NB4 (cell line): ENCODE measurements at regions not wholly inside any gene's neighbourhood (a gene's known extent, or its start where the extent isn't known, plus 50 kb on each side); places are given as distances from the start of the nearest gene placed in this dataset.

Experiments used
- DNase-seq: peaks from one replicate; pipeline ENCODE4 v3.0.0; 2010; ENCODE audit warnings: low read depth
- H3K4me3 ChIP-seq: one replicate; pipeline ENCODE4 v1.5.1; 2011; ENCODE audit warnings: mild to moderate bottlenecking, low read depth, low read length, moderate library complexity
- MYC ChIP-seq: IDR thresholded peaks from 2 replicates; pipeline ENCODE4 v1.6.1; 2011; ENCODE audit warnings: low read depth, low read length
- POLR2A ChIP-seq: IDR thresholded peaks from 2 replicates; pipeline ENCODE4 v1.6.1; 2011; ENCODE audit warnings: mild to moderate bottlenecking; ENCODE audit not compliant: insufficient read length; ENCODE audit errors: extremely low read depth
- TF ChIP-seq, protein P1 (sequence below): IDR thresholded peaks from one replicate; pipeline ENCODE4 v1.5.1; 2012; ENCODE audit warnings: low read depth, low read length
- TF ChIP-seq, protein P2 (sequence below): IDR thresholded peaks from 2 replicates; pipeline ENCODE4 v1.6.1; 2011; ENCODE audit warnings: low read depth, low read length

DNA sequence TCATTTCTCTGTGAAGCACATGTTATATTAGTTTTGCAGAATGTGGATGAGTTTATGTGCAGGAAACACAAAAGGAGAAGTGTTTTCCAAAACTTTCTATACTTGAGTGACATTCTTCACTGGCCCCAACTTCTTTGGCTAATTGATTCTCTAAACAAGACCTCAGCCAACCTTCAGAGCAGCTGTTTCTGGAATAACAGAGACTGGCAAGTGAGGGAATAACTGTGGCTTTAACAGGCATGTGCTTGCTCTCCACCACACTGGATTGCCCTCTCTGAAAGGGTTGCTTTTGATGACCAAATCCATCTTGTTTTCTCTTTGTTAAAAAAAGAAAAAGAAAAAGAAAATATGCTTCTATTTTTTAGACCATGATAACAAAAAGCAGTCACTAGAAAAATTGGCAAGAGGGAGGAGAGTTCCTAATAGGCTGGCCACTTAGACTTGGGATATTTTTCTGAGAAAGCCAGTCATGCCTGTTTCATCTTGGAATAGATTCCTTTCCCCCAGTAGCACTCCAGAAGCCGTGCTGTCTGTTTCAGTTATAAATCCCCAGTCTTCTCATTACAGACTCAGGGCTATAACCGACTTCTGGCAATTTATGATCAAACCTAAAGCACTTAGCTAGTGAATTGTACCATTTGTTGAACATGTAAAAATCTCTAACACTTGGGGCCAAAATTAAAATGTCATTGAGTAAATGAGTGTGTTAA is 295.0 kb upstream of the NR3C2 start:
- H3K4me3 ChIP-seq = no peak overlapping the region
- no peak for TF ChIP-seq POLR2A
- TF ChIP-seq MYC = no peak
- TF ChIP-seq, protein P1, sequence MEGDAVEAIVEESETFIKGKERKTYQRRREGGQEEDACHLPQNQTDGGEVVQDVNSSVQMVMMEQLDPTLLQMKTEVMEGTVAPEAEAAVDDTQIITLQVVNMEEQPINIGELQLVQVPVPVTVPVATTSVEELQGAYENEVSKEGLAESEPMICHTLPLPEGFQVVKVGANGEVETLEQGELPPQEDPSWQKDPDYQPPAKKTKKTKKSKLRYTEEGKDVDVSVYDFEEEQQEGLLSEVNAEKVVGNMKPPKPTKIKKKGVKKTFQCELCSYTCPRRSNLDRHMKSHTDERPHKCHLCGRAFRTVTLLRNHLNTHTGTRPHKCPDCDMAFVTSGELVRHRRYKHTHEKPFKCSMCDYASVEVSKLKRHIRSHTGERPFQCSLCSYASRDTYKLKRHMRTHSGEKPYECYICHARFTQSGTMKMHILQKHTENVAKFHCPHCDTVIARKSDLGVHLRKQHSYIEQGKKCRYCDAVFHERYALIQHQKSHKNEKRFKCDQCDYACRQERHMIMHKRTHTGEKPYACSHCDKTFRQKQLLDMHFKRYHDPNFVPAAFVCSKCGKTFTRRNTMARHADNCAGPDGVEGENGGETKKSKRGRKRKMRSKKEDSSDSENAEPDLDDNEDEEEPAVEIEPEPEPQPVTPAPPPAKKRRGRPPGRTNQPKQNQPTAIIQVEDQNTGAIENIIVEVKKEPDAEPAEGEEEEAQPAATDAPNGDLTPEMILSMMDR = no peak
- TF ChIP-seq, protein P2, sequence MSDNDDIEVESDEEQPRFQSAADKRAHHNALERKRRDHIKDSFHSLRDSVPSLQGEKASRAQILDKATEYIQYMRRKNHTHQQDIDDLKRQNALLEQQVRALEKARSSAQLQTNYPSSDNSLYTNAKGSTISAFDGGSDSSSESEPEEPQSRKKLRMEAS = no peak
- no peak for DNase-seq

DNA sequence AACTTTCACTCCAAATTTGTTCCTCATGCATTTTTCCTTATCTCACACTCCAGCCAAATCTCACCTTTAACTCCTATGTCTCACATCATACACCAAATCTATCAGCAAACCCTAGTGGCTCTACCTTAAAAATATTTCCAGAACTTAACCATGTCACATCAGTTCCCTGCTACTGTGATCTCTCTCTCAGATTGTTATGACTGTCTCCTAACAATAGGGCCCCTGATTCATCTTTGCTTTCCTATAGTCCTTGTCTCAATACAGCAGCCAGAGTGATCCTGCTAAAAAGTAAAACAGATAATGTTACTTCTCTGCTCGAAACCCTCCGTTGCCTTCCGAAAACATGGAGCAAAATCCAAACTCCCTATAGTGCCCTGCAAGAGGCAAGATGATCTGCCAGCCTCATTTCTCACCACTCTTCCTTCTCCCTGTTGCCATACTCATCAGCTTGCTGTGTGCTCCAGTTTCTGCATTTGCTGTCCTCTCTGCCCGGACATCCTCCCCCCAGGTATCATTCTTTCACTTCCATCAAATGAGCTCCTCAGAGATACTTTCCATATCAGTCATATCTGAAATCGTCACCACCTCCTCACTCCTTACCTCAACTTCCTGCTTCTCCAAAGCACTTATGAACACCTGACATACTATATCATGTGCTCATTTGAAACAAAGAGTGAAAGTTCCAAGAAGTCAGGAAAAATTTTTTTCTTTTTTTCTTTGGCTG is 293.4 kb upstream of the NR3C2 start:
- TF ChIP-seq POLR2A (no peak), MYC (no peak)
- TF ChIP-seq, protein P2 = no peak
- TF ChIP-seq, protein P1 = no peak
- DNase-seq = no peak
- H3K4me3 ChIP-seq = no peak overlapping the region

DNA sequence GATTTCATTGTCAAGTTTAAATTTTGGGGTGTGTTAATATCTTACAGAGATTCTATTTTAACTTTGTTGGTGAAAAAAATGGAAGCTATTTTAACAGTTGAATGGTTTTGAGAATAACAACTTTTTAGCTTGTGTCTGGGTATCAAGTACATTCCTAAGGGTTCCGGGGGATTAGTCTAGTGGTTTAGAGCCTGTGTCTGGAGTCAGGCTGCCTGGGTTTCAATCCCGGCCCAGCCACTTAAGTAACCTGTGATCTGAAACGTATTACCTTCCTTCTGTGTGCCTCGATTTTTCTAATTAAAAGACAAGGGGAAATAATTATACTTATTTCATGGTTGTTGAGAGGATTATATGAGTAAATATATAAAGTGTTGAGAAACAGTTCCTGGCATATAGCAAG is 288.6 kb upstream of the NR3C2 start:
- TF ChIP-seq, protein P2 = no peak
- TF ChIP-seq POLR2A = no peak
- TF ChIP-seq MYC = no peak
- TF ChIP-seq, protein P1 = no peak
- DNase-seq = no peak
- no peak overlapping the region for H3K4me3 ChIP-seq

DNA sequence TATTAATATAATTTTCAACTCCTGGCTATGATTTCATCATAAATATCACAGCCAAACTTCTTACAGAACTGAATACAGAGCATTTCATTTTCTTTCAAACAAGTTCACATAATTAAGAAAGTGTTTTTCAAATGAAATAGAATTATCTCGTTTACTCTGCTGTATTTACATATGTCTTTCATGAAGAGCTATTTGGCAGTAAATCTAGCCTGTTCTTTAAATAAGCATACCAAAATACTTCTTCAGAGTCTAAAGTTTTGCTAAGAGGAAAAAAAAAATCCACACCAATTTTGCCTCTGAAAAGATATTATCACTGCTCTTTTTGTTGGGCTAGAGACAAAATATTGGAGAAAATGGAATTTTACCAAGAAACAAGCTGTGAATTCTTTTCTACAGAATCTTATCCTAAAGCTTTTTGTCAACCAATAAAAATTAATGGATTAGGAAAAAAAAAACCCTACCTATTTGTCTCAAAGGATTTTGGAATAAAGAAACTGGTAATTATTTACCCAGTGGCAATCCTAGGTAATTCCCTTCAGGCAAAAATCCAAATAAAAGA is 287.9 kb upstream of the NR3C2 start:
- TF ChIP-seq POLR2A (no peak), MYC (no peak)
- TF ChIP-seq, protein P2 = no peak
- TF ChIP-seq, protein P1 = no peak
- DNase-seq = no peak
- H3K4me3 ChIP-seq = no peak overlapping the region

DNA sequence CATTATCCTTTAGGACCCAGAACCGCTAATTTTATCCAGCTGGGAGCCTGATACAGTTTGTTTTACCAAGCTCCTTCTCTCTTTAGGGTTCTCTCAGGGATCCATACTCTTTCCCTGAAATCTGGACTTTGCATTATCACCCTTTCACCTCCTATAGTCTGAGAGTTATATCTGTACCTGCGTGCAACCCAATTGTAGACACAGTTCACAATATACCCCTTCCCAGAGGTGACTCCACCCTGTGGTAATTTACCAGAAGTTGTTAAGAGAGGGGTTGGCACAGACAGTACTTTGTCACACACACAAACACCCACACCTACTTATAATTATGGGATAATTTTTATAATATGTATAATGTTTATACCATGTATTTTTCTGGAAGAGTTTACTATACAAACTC is 275.8 kb upstream of the NR3C2 start:
- DNase-seq = no peak
- TF ChIP-seq MYC = no peak
- no peak for TF ChIP-seq POLR2A
- TF ChIP-seq, protein P2 = no peak
- TF ChIP-seq, protein P1 = no peak
- H3K4me3 ChIP-seq = no peak overlapping the region
